ENCODE measurements at regions not wholly inside any gene's neighbourhood (a gene's known extent, or its start where the extent isn't known, plus 50 kb on each side); places are given as distances from the start of the nearest gene placed in this dataset.
"Not testable (repeated sequence)": the region's sequence is repeated elsewhere in the genome, so short reads cannot be mapped to it uniquely, and the experiment has no call there.

DNA sequence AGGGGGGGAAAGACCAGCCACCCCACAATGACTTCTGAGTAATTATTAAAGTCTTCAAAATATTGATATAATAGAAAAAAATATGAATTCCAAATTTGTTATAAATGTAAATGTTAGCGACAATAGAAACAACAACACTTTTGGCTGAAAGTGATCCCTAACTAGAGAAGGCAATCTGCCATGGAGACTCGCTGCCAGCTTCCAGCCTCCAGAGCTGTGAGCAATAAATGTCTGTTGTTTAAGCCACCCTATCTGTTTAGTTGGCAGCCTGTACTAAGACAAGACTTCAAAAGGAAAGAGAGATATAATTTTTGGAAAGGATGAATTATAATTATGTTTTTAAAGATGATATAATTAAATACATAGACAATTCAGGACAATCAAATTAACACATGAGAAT is 130.8 kb upstream of the HSFY2 start:
- DNase-seq, result no peak

DNA sequence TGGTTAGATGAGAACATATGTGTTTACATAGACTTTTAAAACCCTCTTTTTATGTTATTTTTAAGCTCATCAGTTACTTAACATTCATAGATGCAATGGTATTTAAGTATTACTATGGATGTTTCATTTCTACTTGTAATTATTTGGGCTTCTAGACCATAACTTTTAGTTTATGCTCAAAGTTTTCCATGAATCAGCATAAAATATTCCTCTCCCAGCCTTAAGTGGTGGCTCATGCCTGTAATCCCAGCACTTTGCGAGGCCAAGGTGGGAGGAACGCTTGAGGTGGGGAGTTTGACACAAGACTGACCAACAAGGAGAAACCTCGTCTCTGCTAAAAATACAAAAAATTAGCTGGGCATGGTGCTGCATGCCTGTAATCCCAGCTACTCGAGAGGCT is 118.5 kb upstream of the HSFY2 start:
- DNase-seq, result no peak

DNA sequence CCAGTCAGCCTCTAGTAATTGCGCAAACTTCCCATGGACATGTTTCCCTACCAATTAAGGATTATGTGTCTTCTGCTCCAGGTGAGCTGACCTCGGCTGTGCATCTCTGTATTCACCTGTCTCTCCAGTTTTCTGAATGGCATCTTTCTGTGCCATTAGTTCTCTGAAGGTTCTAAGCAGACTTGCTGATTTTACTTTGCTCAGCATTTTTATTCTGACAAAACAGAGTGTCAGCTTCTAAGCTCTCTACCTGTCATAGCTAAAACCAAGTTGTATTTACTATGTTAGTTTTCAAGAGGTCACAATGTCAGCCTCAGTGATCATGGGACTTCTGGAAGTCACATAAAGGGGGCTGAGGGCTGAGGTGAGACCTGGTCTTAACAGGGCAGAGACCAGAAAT is 116.0 kb upstream of the HSFY2 start:
- DNase-seq, result no peak

DNA sequence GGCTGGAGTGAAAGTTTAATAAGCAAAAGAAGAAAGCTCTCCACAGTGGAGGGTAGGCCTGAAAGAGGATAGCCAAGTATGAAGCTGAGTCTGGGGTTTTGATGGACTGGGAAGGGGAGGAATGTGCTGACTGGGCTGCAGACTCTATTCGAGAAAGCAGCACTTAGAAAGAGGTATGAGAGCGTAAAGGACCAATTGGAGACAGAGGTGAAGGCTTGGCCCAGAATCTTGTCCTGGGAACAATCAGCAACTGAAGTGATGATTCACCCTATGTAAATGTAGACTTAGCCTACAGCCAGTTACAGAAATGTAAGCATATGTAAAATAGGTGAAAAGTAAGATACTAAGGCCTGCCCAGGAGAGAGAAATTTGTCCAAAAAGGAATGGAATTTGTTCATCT is 111.2 kb upstream of the HSFY2 start:
- DNase-seq, result no peak

DNA sequence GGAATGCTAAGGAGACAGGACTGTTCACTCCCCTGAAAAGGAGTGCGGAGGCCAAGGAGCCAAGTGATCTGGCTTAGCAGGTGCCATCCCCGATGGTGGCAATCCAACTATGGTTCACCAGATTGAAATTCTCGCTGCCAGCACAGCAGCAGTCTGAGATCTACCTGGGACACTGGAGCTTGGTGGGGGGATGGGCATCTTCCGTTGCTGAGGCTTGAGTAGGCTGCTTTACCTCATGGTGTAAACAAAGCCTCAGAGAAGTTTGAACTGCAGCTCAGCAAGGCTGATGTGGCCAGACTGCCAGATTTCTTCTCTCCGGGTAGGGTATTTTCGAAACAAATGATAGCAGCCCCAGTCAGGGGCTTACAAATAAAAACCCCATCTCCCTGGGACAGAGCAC is 95.6 kb upstream of the HSFY2 start:
- DNase-seq, result not testable (repeated sequence)

DNA sequence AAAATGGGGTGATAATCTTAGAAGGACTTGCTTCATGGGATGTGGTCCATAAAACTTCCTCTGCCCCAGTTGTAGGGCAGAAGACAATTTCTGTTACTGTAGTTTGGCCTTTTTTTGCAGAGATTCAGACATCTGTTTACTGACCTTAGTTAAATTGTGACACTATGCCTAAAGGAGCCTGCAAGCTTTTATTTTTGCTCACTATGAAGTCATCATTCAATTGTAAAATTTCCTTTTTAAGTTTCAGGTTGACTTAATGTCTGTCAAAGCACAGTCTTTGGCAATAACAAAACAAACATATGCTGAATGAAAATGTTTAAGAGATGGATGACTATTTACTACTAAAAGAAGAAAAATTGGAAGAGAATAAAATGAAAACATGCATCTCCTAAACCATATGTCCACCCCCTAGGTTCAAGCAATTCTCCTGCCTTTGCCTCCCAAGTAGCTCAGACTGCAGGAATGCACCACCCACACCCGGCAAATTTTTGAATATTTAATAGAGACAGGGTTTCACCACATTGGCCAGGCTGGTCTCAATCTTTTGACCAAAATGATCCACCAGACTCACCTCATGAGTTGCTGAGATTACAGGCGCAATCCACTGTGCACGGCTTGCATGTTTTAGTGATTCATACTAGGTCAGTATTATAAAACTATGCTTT is 93.5 kb upstream of the HSFY2 start:
- DNase-seq, result not testable (repeated sequence)

DNA sequence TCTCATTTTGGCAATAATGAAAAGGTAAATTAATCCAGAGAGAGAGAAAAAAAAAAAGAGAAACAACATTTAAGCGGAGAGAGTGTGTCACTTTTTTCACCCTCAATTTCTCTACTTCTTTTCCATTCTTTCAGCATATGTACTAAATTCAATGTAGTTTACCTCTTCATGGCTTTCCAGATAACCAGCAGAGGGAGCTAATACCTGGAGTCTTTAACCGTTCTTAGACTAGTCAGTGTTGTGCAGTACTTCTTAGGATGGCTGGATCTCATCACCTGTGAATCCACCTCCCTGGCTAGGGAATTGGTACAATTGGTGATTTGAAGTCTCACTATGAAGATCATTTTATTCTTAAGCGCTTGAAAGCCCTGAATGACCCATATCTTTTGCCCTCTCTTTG is 87.3 kb upstream of the HSFY2 start:
- DNase-seq, result not testable (repeated sequence)

DNA sequence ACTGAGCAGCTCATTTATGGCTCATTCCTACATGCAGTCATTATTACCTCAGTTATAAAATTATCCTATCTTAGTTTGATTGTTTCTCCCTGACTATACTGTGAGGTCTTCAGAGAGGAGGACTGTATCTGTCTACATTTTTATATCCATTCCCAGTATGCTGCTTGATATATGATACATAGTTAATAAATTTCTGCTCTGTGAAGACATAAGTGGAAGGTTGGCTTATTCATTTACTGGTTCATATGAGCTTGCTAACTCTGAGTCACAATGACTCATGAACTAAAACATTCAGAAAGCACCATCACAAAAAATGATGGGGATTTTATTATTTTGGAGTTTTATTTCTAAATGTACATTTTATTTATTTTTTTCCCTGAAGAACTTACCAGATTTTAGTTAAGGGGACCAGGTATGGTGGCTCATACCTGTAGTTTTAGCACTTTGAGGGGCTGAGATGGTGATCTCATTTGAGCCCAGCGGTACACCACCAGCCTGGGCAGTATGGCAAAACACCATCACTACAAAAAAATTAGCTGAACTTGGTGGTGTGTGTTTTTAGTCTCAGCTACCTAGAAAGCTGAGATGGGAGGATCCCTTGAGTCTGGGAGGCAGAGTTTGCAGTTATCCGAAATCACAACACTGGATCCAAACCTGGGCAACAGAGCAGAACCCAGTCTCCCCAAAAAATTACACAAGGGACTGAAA is 85.1 kb upstream of the HSFY2 start:
- DNase-seq, result not testable (repeated sequence)

DNA sequence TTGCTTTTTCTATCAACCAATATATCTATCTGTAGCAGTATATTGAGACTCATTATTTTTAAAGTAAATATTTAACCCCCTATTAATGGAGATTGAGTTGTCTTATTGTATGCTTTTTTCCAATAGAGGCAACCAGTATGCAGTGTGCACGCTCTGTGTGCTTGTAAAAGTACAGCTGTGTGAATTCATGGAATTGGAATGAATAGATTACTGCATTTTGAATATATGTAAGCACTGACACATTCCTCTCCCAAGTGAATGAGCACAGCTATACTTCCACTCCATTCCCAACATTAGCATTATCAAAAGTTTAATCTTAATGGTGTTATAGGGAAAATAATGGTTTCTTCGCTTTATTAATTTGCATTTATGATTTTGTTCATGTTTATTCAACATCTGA is 81.6 kb upstream of the HSFY2 start:
- not testable (repeated sequence) for DNase-seq

DNA sequence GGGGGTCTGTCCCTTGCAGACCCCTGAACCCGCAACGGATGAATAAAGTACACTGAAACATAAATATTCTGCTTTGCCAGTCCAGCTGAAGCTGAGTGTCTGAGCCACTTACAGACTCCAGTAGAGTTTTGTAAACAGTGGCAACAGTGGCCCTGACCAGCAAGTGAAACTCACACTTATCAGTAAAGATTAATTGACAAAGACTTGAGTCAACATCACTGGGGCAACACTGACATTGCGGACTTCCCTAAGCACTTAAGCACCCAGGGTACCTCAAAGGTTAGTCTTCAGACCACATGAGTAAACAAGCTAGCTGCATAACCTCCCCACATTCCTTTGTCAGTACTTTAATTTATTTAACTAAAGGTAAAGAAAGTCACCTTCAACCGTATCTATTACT is 79.8 kb upstream of the HSFY2 start:
- not testable (repeated sequence) for DNase-seq

DNA sequence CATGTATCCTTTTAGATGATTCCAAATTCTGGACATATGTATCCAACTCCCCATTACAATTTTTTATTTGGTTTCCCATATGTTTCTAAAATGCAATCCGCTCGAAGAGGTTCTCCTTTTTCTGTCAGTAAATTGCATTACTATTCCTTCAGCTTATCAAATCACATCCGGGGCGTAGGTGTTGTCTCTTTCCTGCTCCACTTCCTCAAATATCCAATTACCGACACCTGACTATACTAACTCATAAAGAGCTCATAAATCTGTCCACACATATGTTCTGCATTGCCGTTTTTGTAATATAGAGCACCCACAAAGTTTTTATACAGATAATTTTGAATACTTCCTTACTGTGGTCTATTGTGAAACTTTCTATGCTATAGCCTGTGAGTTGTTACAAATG is 63.1 kb upstream of the HSFY2 start:
- DNase-seq, result not testable (repeated sequence)
